IMR-90 (cell line): ENCODE measurements at regions not wholly inside any gene's neighbourhood (a gene's known extent, or its start where the extent isn't known, plus 50 kb on each side); places are given as distances from the start of the nearest gene placed in this dataset.

Experiments used
- ATAC-seq: fragments of 200-7000 bp; cut with Tn5 transposase; 2 replicates; pipeline ENCODE4 v1.9.1; 2020; ENCODE audit warnings: low read depth, mild to moderate bottlenecking, moderate library complexity
- BruUV-seq: library from RNA; stranded (reverse); fragments of 400-500 nt; replicated peaks from 2 replicates; lab custom pipeline; 2021; lab: Mats Ljungman, UMichigan
- CTCF ChIA-PET: fragments of 300-600 bp; formaldehyde crosslinking; extraction: SDS; loops from one replicate; lab custom pipeline; 2021; ENCODE audit warnings: antibody characterized with exemption; lab: Yijun Ruan, JAX
- POLR2A ChIA-PET: fragments of 300-600 bp; sonication (Branson Sonifier 250); formaldehyde crosslinking; loops from one replicate; lab custom pipeline; 2022; ENCODE audit warnings: antibody characterized with exemption; ENCODE audit not compliant: unreplicated experiment; lab: Charles Lee
- DNase-seq: peaks from one replicate; pipeline ENCODE4 v3.0.0; 2013
- H2AFZ ChIP-seq: replicated peaks from 2 replicates; pipeline ENCODE3; 2013; ENCODE audit warnings: low read length, mild to moderate bottlenecking; ENCODE audit not compliant: poor library complexity
- H2AK5ac ChIP-seq: 2 replicates; pipeline ENCODE4 v1.6.1; 2013; ENCODE audit warnings: low read depth, low read length, inconsistent platforms
- H2AK9ac ChIP-seq: replicated peaks from 2 replicates; pipeline ENCODE3; 2013; ENCODE audit warnings: mild to moderate bottlenecking, low read depth, low read length, moderate library complexity; ENCODE audit not compliant: poor library complexity
- H2BK120ac ChIP-seq: 2 replicates; pipeline ENCODE4 v1.6.1; 2013; ENCODE audit warnings: low read depth, low read length, inconsistent platforms
- H2BK15ac ChIP-seq: 3 replicates; pipeline ENCODE4 v1.6.1; 2013; ENCODE audit warnings: low read depth, low read length, inconsistent platforms
- H2BK20ac ChIP-seq: 2 replicates; pipeline ENCODE4 v1.6.1; 2013; ENCODE audit warnings: low read depth, mild to moderate bottlenecking, inconsistent platforms, low read length, moderate library complexity
- H2BK5ac ChIP-seq: 2 replicates; pipeline ENCODE4 v1.6.1; 2013; ENCODE audit warnings: mild to moderate bottlenecking, low read depth, low read length, inconsistent platforms; ENCODE audit not compliant: poor library complexity, severe bottlenecking
- H3K14ac ChIP-seq: replicated peaks from 2 replicates; pipeline ENCODE4 v1.6.1; 2013; ENCODE audit warnings: low read depth, low read length, inconsistent platforms
- H3K18ac ChIP-seq: 2 replicates; pipeline ENCODE4 v1.6.1; 2013; ENCODE audit warnings: low read depth, low read length, control low read depth
- H3K23ac ChIP-seq: 2 replicates; pipeline ENCODE4 v1.6.1; 2013; ENCODE audit warnings: low read depth, low read length, inconsistent platforms
- H3K27ac ChIP-seq: 2 replicates; pipeline ENCODE4 v1.5.1; 2013; ENCODE audit warnings: mild to moderate bottlenecking, control low read depth, low read length; ENCODE audit not compliant: insufficient read depth
- H3K27me3 ChIP-seq: 2 replicates; pipeline ENCODE4 v1.6.1; 2013; ENCODE audit warnings: low read length; ENCODE audit not compliant: control insufficient read depth, insufficient read depth
- H3K36me3 ChIP-seq: 2 replicates; pipeline ENCODE4 v1.6.1; 2013; ENCODE audit warnings: low read length, mixed read lengths; ENCODE audit not compliant: control insufficient read depth, insufficient read depth
- H3K4ac ChIP-seq: 2 replicates; pipeline ENCODE4 v1.6.1; 2013; ENCODE audit warnings: low read depth, low read length, inconsistent platforms
- H3K4me1 ChIP-seq: 2 replicates; pipeline ENCODE4 v1.6.1; 2013; ENCODE audit warnings: low read length, mixed read lengths; ENCODE audit not compliant: control insufficient read depth, insufficient read depth
- H3K4me2 ChIP-seq: 2 replicates; pipeline ENCODE4 v1.6.1; 2013; ENCODE audit warnings: low read depth, mild to moderate bottlenecking, control low read depth, low read length, moderate library complexity
- H3K4me3 ChIP-seq: 2 replicates; pipeline ENCODE4 v1.5.1; 2013; ENCODE audit warnings: low read depth, mild to moderate bottlenecking, control low read depth, low read length, moderate library complexity; ENCODE audit not compliant: insufficient read depth
- H3K56ac ChIP-seq: 2 replicates; pipeline ENCODE4 v1.6.1; 2013; ENCODE audit warnings: low read length, inconsistent platforms; ENCODE audit not compliant: insufficient read depth; ENCODE audit errors: extremely low read depth
- H3K79me1 ChIP-seq, 2 experiments: 2 replicates each; pipeline ENCODE4 v1.6.1; 2013; ENCODE audit warnings: low read length in 2 of 2, inconsistent platforms in 1 of 2, low read depth in 1 of 2
- H3K9ac ChIP-seq: 2 replicates; pipeline ENCODE4 v1.6.1; 2013; ENCODE audit warnings: low read depth, low read length, control low read depth
- H3K9me1 ChIP-seq: 2 replicates; pipeline ENCODE4 v1.6.1; 2013; ENCODE audit warnings: low read length, inconsistent platforms; ENCODE audit not compliant: insufficient read depth
- H3K9me3 ChIP-seq: 2 replicates; pipeline ENCODE4 v1.6.1; 2013; ENCODE audit warnings: low read length; ENCODE audit not compliant: control insufficient read depth, insufficient read depth
- H4K20me1 ChIP-seq: 2 replicates; pipeline ENCODE4 v1.6.1; 2013; ENCODE audit warnings: low read length, inconsistent platforms; ENCODE audit not compliant: insufficient read depth
- H4K5ac ChIP-seq: 2 replicates; pipeline ENCODE4 v1.6.1; 2013; ENCODE audit warnings: mild to moderate bottlenecking, low read depth, low read length, control low read depth
- H4K8ac ChIP-seq, 2 experiments: 2 replicates each; pipeline ENCODE4 v1.6.1; 2013; ENCODE audit warnings: low read depth in 2 of 2, low read length in 2 of 2, control low read depth in 1 of 2, inconsistent platforms in 1 of 2
- H4K91ac ChIP-seq: 2 replicates; pipeline ENCODE4 v1.6.1; 2013; ENCODE audit warnings: low read depth, low read length, inconsistent platforms; ENCODE audit not compliant: insufficient read depth
- BHLHE40 ChIP-seq: fragments of 150-350 bp; IDR thresholded peaks from 2 replicates; pipeline ENCODE4 v1.6.1; 2016; ENCODE audit warnings: mild to moderate bottlenecking, low read depth, low read length
- CEBPB ChIP-seq: IDR thresholded peaks from 2 replicates; pipeline ENCODE4 v1.6.1; 2012; ENCODE audit warnings: low read depth, low read length, improper control_type of control experiment
- CHD1 ChIP-seq: IDR thresholded peaks from 2 replicates; pipeline ENCODE4 v1.6.1; 2012; ENCODE audit warnings: low read depth, low read length, improper control_type of control experiment
- CTCF ChIP-seq: conservative IDR thresholded peaks from 2 replicates; pipeline ENCODE4 v1.5.1; 2012; ENCODE audit warnings: mild to moderate bottlenecking, low read depth, low read length, improper control_type of control experiment
- ELK1 ChIP-seq: fragments of 150-350 bp; IDR thresholded peaks from 2 replicates; pipeline ENCODE4 v1.6.1; 2016; ENCODE audit warnings: low read depth, mild to moderate bottlenecking, low read length, moderate library complexity, borderline replicate concordance
- FOS ChIP-seq: fragments of 150-350 bp; IDR thresholded peaks from 2 replicates; pipeline ENCODE4 v1.6.1; 2016; ENCODE audit warnings: low read depth, low read length
- MAFK ChIP-seq: IDR thresholded peaks from 2 replicates; pipeline ENCODE4 v1.6.1; 2012; ENCODE audit warnings: low read depth, low read length, improper control_type of control experiment
- MAZ ChIP-seq: IDR thresholded peaks from 2 replicates; pipeline ENCODE4 v1.6.1; 2012; ENCODE audit warnings: low read depth, mild to moderate bottlenecking, low read length, improper control_type of control experiment, moderate library complexity, borderline replicate concordance
- MXI1 ChIP-seq: IDR thresholded peaks from 2 replicates; pipeline ENCODE4 v1.6.1; 2012; ENCODE audit warnings: low read depth, mild to moderate bottlenecking, low read length, moderate library complexity, borderline replicate concordance
- NFE2L2 ChIP-seq: fragments of 150-350 bp; IDR thresholded peaks from 2 replicates; pipeline ENCODE4 v1.6.1; 2016; ENCODE audit warnings: low read depth, mild to moderate bottlenecking, low read length
- POLR2A ChIP-seq: IDR thresholded peaks from 2 replicates; pipeline ENCODE4 v1.6.1; 2012; ENCODE audit warnings: mild to moderate bottlenecking, low read depth, low read length
- RFX5 ChIP-seq: IDR thresholded peaks from 2 replicates; pipeline ENCODE4 v1.8.0; 2012; ENCODE audit warnings: low read depth, mild to moderate bottlenecking, low read length, moderate library complexity
- SMC3 ChIP-seq: fragments of 150-350 bp; IDR thresholded peaks from 2 replicates; pipeline ENCODE4 v1.6.1; 2016; ENCODE audit warnings: low read depth, mild to moderate bottlenecking, antibody characterized with exemption, low read length, moderate library complexity
- WGBS, 2 experiments: methylation state at CpG; one replicate each; pipeline versions ENCODE4 v1.1.5 to v1.1.7; 2013; ENCODE audit warnings: missing lambda C conversion rate in 2 of 2; ENCODE audit not compliant: insufficient read length in 1 of 2; ENCODE audit errors: extremely low coverage in 2 of 2; 5-methylcytosine and 5-hydroxymethylcytosine counted together
- dilution Hi-C: fragments of 300-500 bp; cut with HindIII; formaldehyde crosslinking; loops from one replicate; pipeline ENCODE4 v1.14.3; 2018; ENCODE audit warnings: low sequenced_read_pairs; ENCODE audit not compliant: unreplicated experiment
- in situ Hi-C: fragments of 300-500 bp; cut with MboI; formaldehyde crosslinking; loops from 3 replicates; pipeline ENCODE4 v1.14.3; 2019; ENCODE audit warnings: low sequenced_read_pairs, inconsistent platforms, mixed read lengths
- intact Hi-C: fragments of 100-400 bp; cut with micrococcal nuclease; formaldehyde crosslinking; loops from 2 replicates; pipeline ENCODE4 v1.10.0; 2022

DNA sequence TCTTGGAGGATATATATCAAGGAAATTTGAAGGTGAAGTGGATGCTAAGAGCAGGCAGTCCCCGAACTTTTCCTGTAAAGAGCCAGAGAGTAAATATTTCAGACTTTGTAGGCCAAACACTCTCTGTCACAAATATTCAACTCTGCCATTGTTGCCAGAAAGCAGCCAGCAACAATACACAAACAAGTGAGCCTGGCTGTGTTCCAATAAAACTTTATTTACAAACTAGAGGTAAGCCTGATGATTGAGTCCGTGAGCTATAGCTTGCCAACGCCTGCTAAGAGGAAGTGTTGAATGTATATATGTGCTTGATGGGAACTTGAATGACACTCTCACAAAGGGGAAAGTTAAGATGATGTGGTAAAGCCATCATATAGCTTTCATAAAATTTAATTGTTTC lies 166.0 kb upstream of the PLN start:
- Histone ChIP-seq H2BK20ac (no peak overlapping the region), H3K23ac (no peak overlapping the region), H3K9me1 (peaks cover 4% of the 10 kb centered on the region; the same call in 1 of the 2 replicates), H3K18ac (peak overlapping the region; percentile 29; the same call in 1 of the 2 replicates), H3K56ac (no peak overlapping the region), H3K9me3 (no peaks in the 10 kb centered on the region), H3K4me2 (no peak overlapping the region), H3K27ac (no peak overlapping the region), H2AK9ac (no peak overlapping the region), H3K79me1 (no peaks in the 10 kb centered on the region), H2AFZ (no peak overlapping the region), H3K4me3 (no peak overlapping the region), H3K14ac (0 out of 2 replicates have a peak overlapping the region, but pooled peaks have one; percentile 23), H2BK120ac (no peak overlapping the region), H4K91ac (no peak overlapping the region), H2AK5ac (no peak overlapping the region), H3K36me3 (no peaks in the 10 kb centered on the region), H3K27me3 (no peaks in the 10 kb centered on the region), H3K4ac (no peak overlapping the region), H2BK15ac (no peak overlapping the region), H4K5ac (no peak overlapping the region), H4K8ac (no peak overlapping the region), H3K9ac (no peak overlapping the region), H3K4me1 (peaks cover 7% of the 10 kb centered on the region; the same call in 1 of the 2 replicates), H4K20me1 (no peaks in the 10 kb centered on the region), H2BK5ac (no peak overlapping the region)
- dilution Hi-C loops (no loop called here), in situ Hi-C loops (no loop called here), intact Hi-C loops (no loop called here)
- no CpG with 5 or more reads among the region's 3 CpGs for WGBS, 2 experiments
- ATAC-seq (no peak), DNase-seq (no peak)
- TF ChIP-seq CEBPB (no peak), MXI1 (no peak), ELK1 (no peak), MAZ (no peak), NFE2L2 (no peak), CHD1 (no peak), SMC3 (no peak), RFX5 (no peak), POLR2A (no peak), CTCF (no peak), FOS (no peak), BHLHE40 (no peak), MAFK (no peak)
- ChIA-PET POLR2A (no interaction called here), CTCF (interaction anchor here (0.6 to 1.0 kb wide), 3 partner anchors 9 to 918 kb away, joined by 3 to 4 read pairs (median 4); no protein-coding TSS in a partner anchor)
- BruUV-seq = no TSS peak
